NCI-H146 treated with DMSO at 0.1 percent for 48 hours (cell line): ENCODE measurements at regions not wholly inside any gene's neighbourhood (a gene's known extent, or its start where the extent isn't known, plus 50 kb on each side); places are given as distances from the start of the nearest gene placed in this dataset.

Experiments used
- DNase-seq: peaks from one replicate; lab custom pipeline; 2025; ENCODE audit not compliant: unreplicated experiment; lab: John Stamatoyannopoulos, UW

DNA sequence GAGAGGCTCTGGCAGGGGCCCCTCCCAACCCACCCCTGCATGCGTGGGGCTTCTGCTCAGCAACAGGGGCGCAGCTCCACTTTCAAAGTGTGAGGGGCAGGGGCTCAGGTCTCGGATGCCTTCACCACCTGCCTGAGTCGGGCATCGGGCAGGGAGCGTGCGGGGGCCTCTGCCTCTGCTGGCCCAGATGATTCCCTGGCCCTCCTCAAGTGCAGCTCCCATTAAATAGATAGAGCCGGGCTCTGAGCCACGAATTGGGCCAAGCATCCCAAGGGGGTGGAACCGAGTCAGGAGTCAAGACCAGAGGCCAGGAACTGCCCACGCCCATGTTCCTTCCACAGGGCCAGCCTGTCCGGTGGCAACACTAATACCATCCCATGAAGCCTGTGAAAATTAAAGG, 108.9 kb upstream of the FAM20C start:
- no peak for DNase-seq

DNA sequence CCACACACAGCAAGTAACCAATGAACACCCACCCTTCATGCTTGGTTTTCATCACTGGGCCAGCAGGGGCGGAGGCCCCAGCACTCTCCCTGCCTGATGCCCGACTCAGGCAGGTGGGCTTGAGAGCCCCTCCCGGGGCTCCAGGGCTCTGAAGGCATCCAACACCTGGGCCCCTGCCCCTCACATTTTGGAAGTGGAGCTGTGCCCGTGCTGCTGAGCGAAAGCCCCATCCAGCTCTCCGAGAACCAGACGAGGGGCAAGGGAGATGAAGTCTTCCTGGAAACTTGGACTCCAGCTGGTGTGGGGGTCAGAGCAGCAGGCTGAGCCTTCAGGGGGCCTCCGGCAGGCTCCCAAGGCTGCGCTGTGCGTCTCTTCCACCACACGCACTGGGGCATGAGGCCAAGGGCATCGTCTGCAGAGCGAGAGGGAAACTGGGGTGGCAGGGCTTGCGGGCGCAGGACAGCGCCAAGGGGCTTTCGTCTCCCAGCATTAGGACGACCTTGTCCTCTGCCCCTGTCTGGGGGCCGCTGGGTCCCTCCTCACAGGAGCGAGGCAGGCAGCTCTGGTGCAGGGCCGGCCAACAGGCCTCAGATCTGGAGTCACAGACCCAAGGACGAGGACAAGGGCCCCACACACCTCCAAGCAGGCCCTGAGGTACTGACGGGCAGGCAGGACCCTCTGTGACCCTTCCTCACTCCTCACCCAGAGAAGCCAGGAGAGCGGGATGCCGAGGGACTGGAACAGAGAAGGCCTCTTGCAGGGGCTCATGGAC, 108.3 kb upstream of the FAM20C start:
- DNase-seq: no peak

- no peak for DNase-seq
These were observed 107.7 kb upstream of the FAM20C start for GRCh38 chr7:84633-85020.

DNA sequence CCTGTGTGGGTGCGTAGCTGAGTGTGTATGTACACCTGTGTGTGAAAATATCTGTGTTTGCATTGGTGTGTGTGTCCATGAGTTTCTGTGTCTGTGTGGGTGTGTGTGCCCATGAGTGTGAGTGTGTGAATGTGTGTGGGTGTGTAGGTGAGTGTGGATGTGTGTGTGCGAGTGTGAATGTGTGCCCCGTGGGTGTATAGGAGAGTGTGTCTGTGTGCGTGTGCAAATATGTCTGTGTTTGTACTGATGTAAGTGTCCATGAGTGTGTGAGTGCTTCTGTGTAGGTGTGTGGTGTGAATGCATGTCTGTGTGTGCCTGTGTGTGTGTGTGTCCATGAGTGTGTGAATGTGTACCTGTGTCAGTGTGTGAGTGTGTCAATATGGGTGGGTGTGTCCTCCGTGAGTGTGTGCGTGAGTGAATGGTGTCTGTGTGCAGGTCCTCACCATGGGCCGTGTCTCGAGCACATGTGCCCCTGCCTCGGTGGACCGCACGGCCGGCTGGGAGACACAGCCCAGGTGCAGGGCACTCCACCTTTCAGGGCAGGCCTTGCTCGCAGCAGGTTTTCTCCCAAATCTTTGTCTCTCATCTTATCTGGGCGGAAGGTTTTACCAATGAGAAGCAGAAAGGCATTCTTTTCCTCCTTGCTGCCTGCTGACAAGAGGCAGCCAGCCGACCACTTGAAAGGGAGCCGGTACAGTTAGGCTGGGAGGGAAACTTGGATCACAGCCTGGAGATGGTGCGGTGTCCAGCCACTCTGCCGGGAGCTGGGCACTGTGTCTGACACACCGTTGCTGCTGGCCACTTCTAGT, 107.1 kb upstream of the FAM20C start:
- DNase-seq: no peak

DNA sequence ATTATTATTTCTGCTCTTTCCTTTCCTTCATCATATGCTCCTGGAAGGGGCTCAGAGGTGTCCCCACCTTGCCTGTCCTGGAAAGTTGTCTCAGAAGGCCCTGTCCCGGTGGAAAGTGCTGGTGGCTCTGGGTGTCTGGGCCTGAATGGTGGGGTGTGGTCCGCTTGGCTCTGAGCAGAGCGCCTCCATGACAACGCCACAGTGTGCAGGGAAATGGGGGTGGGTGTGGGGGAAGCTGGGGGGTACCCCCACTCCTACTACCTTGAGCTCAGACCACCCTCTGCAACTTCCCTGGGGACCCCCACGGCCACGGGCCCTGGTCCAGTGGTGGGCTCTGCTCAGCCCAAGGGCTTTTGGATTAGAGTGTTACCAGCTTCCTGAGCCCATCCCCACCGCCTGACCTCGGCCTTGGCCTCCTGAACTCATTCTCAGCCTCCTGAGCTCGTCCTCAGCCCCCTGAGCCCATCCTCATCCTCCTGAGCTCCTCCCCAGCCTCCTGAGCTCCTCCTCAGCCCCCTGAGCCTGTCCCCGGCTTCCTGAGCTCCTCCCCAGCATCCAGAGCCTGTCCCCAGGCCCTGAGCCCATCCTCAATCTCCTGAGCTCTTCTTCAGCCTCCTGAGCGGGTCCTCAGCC, 106.4 kb upstream of the FAM20C start:
- no peak for DNase-seq

- DNase-seq: no peak
These were observed 105.7 kb upstream of the FAM20C start for GRCh38 chr7:86629-87028.

DNA sequence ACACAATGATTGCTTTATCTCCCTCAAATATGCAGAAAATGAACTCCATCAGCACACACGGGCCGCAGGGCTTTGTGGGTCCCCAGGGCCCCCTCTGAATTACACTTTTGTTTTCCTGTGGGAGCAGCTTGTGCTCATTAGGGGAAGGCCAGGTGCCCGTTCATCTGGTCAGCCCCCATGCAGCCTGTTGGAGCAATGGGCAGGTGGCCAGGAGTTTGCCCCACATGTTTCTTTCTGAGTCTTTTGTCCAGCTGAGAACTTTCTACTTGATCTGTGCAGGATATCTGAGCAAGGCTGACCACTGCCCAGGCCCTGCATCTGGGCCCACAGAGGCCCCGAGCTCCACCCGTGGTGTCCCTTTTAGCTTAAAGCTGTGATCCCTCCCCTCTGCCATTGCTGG, 105.3 kb upstream of the FAM20C start:
- DNase-seq: no peak

DNA sequence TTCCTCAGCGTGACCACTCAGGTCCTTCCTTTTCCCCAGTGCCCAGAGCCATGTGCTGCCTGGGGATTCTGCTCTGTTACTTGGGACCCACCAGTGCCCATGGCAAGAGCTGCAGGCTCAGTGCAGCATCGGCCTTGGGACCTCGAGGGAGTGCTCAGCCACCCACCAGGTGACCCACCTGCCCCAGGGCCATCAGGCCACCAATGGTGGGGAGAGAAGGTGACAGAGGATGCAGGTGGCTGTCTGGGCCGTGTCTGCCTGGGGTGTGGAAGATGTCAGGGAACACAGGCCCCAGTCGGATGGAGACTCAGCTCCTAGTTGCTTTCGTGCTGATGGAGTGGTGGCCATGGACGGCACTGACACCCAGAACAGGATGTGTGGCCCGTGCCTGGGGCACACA, 104.7 kb upstream of the FAM20C start:
- no peak for DNase-seq

DNA sequence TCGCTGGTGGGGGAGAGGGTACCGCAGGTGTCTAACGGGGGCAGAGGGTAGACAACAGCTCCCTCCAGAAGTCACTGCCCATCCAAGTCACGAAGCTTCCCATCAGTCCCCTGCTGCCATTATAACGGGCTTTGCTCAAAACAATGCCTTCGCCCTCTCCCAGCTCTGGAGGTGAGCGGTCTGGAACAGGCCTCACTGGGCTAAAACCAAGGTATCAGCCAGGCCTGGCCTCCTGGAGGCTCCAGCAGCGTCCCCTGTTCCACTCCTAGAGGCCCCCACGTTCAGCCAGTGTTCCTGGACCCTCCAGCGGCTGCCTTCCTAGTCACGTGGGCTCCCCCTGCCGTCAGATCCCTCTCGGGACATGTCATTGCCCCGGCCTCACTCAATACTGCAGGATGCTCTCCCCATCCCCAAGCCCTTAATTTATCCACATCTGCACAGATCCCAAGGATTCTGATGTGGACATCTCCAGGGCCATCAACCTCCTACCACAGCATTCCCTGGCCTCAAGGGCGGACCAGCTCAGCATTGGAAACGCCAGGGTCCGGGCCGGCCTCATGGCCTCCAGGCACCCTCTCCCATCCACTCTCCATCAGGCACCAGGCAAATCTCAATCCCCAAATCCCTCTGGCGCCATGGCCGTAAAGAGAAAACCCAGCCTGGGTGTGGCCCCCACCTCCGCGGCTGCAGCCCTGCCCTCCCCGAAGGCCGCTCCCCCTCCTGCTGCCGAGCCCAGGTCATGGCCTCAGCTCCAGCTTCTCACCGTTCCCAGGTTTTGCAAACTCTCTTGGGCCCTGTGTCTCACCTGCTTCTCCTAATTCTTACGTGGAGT, 104.1 kb upstream of the FAM20C start:
- no peak for DNase-seq

DNA sequence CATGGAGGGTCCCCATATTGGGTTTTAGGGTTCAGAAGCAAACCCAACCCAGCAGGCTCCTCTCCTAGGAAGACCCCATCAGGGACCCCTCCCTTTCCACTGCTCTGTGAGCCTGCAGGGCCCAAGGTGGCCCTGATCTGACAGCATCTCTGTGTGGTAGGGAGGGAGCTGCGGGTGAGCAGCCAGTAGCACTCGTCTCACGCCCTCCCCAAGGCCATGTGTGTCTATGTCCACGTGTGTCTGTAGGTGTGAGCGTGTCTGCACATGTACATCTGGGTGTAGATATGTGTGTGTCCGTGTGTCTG, 103.5 kb upstream of the FAM20C start:
- no peak for DNase-seq

GRCh38 chr7:89232-90019, 102.9 kb upstream of the FAM20C start:
- no peak for DNase-seq

- DNase-seq: no peak
These were observed 102.0 kb upstream of the FAM20C start for GRCh38 chr7:90111-91063.

GRCh38 chr7:91396-92175, 100.8 kb upstream of the FAM20C start:
- DNase-seq: no peak

DNA sequence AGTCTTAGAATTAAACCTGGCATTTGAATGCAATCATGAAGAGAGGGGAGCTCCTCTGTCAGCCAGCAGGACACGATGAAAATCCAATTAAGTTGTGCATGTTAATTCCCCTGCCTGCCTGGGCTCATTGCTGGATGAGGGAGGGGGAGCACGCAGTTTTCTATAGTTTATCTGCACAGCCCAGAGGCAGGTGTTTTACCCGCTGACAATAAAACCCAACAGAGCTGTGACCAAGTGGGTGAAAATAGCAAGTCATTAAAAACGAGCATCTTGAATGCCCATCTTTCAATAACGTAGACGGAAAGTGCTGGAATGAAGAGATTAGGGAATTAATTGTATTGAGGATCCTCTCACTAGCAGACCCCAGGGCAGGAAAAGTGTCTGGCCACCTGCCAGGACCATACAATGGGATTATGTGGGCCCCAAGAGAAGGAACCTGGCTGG, 100.1 kb upstream of the FAM20C start:
- no peak for DNase-seq

GRCh38 chr7:92888-93672, 99.3 kb upstream of the FAM20C start:
- no peak for DNase-seq

- DNase-seq: no peak
These were observed 98.0 kb upstream of the FAM20C start for GRCh38 chr7:94251-94801.

DNA sequence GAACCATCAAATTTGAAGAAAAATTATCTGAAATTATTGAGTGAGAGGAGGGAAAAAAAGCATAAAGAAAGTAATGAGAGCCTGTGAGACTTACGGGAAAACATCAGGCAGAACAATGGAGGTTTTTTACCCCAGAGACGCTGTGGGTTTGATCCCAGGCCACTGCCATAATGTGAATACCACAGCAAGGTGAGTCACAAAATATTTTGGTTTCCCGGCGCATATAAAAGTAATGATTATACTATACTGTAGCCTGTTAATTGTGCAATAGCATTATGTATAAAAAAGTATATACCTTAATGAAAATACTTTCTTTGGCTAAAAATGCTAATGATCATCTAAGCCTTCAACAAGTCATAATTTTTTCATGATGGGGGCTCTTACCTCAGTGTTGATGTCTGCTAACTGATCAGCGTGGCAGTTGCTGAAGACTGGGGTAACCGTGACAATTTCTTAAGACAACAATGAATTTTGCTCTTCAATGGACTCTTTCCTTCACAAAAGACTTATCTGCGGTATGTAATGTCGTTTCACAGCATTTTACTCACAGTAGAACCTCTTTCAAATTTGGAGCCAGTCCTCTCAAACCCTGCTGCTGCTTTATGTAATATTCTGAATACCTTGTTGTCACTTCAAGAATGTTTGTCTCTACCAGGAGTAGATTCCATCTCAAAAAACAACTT, 97.0 kb upstream of the FAM20C start:
- no peak for DNase-seq
